ENCODE measurements at regions not wholly inside any gene's neighbourhood (a gene's known extent, or its start where the extent isn't known, plus 50 kb on each side); places are given as distances from the start of the nearest gene placed in this dataset.

DNA sequence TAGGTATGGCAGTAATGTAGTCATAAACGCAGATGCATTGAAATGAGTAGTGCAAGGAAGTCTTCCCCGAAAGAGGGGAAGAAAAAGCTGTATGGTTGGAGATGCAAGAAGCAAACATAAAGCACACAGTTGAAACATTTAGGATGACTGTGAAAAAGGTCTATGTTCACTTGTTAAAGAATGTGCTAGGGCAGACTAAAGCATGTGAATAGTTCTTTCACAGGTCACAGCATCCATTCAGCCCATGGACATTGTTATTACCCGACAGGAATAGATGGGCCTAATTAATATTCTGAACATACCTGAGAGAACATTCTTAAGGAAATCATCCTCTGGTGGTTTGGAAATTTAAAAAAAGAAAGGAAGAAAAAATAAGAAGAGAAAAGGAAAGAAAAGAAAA is 595.2 kb downstream of the ZIC1 start:
- POLR2A ChIA-PET: no interaction called here
- Histone ChIP-seq H3K4me2 (no peak overlapping the region), H3K4me1 (no peaks in the 10 kb centered on the region), H3K9me3 (no peaks in the 10 kb centered on the region), H3K4me3 (no peak overlapping the region), H3K27ac (no peak overlapping the region)
- no peak for TF ChIP-seq JUNB (IDR thresholded peaks at IDR 0.05)
- CTCF ChIA-PET: no interaction called here
- no peak for ATAC-seq
- DNase-seq (ENCODE audit: low read depth in 1 of 2, low spot score in 1 of 2): no peak
- 25% methylated on average over 3 of the region's 3 CpGs for WGBS (ENCODE audit: missing lambda C conversion rate)
- FAIRE-seq: no peak

DNA sequence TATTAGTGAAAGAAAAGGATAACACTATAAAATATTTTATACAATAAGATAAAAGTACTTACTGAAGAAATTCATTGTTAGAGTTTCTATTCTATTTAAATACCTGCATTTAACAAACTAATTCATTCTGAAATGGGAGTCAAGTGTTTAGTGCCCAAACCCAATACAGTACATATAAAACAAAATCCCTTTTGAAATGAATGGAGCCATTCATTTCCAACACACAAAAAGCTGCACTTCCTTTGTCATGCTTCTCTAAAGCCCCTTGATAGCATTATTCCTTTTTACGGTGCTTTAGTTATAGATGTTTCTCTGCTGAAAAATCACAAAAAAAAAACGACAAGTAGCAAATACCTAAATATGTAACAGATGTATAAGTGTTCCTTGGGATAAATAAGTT is 596.3 kb downstream of the ZIC1 start:
- ATAC-seq (no peak), FAIRE-seq (no peak), DNase-seq (ENCODE audit: low read depth in 1 of 2, low spot score in 1 of 2) (no peak)
- TF ChIP-seq POLR2AphosphoS2 (conservative IDR thresholded peaks at IDR 0.05; ENCODE audit: low read length) (no peak), ESRRA (IDR thresholded peaks at IDR 0.05; ENCODE audit: borderline replicate concordance, low read length) (no peak), CEBPB (IDR thresholded peaks at IDR 0.05) (no peak), MAZ (IDR thresholded peaks at IDR 0.05; ENCODE audit: borderline replicate concordance, low read depth, low read length) (no peak), HDAC2 (IDR thresholded peaks at IDR 0.05) (no peak), JUN (IDR thresholded peaks at IDR 0.05) (no peak), FOSL2 (IDR thresholded peaks at IDR 0.05) (no peak), FOSL2 (CRISPR knock-in tag; IDR thresholded peaks at IDR 0.05) (no peak), ZFP36 (IDR thresholded peaks at IDR 0.05; ENCODE audit: borderline replicate concordance, partially characterized antibody) (no peak), GATA3 (IDR thresholded peaks at IDR 0.05; ENCODE audit: borderline replicate concordance) (no peak), HEYL (CRISPR knock-in tag; IDR thresholded peaks at IDR 0.05) (no peak), NR3C1 (IDR thresholded peaks at IDR 0.05) (no peak), RNF2 (IDR thresholded peaks at IDR 0.05; ENCODE audit: borderline replicate concordance, low read depth) (no peak), KDM5A (IDR thresholded peaks at IDR 0.05) (no peak), EHMT2 (IDR thresholded peaks at IDR 0.05; ENCODE audit: low read depth) (no peak)
- TF ChIP-seq, protein P1, sequence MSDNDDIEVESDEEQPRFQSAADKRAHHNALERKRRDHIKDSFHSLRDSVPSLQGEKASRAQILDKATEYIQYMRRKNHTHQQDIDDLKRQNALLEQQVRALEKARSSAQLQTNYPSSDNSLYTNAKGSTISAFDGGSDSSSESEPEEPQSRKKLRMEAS (IDR thresholded peaks at IDR 0.05): no peak
- TF ChIP-seq, protein P2, sequence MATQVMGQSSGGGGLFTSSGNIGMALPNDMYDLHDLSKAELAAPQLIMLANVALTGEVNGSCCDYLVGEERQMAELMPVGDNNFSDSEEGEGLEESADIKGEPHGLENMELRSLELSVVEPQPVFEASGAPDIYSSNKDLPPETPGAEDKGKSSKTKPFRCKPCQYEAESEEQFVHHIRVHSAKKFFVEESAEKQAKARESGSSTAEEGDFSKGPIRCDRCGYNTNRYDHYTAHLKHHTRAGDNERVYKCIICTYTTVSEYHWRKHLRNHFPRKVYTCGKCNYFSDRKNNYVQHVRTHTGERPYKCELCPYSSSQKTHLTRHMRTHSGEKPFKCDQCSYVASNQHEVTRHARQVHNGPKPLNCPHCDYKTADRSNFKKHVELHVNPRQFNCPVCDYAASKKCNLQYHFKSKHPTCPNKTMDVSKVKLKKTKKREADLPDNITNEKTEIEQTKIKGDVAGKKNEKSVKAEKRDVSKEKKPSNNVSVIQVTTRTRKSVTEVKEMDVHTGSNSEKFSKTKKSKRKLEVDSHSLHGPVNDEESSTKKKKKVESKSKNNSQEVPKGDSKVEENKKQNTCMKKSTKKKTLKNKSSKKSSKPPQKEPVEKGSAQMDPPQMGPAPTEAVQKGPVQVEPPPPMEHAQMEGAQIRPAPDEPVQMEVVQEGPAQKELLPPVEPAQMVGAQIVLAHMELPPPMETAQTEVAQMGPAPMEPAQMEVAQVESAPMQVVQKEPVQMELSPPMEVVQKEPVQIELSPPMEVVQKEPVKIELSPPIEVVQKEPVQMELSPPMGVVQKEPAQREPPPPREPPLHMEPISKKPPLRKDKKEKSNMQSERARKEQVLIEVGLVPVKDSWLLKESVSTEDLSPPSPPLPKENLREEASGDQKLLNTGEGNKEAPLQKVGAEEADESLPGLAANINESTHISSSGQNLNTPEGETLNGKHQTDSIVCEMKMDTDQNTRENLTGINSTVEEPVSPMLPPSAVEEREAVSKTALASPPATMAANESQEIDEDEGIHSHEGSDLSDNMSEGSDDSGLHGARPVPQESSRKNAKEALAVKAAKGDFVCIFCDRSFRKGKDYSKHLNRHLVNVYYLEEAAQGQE (IDR thresholded peaks at IDR 0.05): no peak
- TF ChIP-seq, protein P3, sequence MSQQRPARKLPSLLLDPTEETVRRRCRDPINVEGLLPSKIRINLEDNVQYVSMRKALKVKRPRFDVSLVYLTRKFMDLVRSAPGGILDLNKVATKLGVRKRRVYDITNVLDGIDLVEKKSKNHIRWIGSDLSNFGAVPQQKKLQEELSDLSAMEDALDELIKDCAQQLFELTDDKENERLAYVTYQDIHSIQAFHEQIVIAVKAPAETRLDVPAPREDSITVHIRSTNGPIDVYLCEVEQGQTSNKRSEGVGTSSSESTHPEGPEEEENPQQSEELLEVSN (IDR thresholded peaks at IDR 0.05; ENCODE audit: borderline replicate concordance, low read depth): no peak
- TF ChIP-seq, protein P4, sequence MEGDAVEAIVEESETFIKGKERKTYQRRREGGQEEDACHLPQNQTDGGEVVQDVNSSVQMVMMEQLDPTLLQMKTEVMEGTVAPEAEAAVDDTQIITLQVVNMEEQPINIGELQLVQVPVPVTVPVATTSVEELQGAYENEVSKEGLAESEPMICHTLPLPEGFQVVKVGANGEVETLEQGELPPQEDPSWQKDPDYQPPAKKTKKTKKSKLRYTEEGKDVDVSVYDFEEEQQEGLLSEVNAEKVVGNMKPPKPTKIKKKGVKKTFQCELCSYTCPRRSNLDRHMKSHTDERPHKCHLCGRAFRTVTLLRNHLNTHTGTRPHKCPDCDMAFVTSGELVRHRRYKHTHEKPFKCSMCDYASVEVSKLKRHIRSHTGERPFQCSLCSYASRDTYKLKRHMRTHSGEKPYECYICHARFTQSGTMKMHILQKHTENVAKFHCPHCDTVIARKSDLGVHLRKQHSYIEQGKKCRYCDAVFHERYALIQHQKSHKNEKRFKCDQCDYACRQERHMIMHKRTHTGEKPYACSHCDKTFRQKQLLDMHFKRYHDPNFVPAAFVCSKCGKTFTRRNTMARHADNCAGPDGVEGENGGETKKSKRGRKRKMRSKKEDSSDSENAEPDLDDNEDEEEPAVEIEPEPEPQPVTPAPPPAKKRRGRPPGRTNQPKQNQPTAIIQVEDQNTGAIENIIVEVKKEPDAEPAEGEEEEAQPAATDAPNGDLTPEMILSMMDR (IDR thresholded peaks at IDR 0.05): no peak
- Histone ChIP-seq H3K4me1 (no peaks in the 10 kb centered on the region), H3K27ac (no peak overlapping the region), H3K9me3 (no peaks in the 10 kb centered on the region), H3K4me3 (no peak overlapping the region), H3K4me2 (no peak overlapping the region)
- ChIA-PET CTCF (no interaction called here), POLR2A (no interaction called here)
- WGBS (ENCODE audit: missing lambda C conversion rate): 48% methylated on average over 2 of the region's 2 CpGs

DNA sequence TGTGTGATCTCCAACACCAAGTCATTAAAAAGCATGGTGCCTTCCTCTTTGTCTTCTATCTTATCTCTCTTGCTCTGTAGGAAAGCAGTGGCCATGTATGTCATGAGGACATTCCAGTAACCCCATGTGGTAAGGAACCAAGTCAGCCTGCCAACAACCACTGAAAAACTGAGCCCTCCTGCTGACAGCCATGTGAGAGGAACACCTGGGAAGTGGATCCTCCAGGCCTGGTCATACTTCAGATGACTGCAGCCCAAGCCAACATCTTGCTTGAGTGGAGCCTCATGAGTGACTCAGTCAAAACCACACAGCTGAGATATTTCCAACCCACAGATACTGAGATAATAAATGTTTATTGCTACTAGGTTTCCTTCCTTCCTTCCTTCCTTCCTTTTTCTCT is 597.3 kb downstream of the ZIC1 start:
- Histone ChIP-seq H3K9me3 (no peaks in the 10 kb centered on the region), H3K4me2 (no peak overlapping the region), H3K4me1 (no peaks in the 10 kb centered on the region), H3K27ac (no peak overlapping the region), H3K4me3 (no peak overlapping the region)
- ChIA-PET CTCF (no interaction called here), POLR2A (no interaction called here)
- FAIRE-seq: no peak
- ATAC-seq: no peak
- DNase-seq (ENCODE audit: low read depth in 1 of 2, low spot score in 1 of 2): no peak
- TF ChIP-seq, protein P5, sequence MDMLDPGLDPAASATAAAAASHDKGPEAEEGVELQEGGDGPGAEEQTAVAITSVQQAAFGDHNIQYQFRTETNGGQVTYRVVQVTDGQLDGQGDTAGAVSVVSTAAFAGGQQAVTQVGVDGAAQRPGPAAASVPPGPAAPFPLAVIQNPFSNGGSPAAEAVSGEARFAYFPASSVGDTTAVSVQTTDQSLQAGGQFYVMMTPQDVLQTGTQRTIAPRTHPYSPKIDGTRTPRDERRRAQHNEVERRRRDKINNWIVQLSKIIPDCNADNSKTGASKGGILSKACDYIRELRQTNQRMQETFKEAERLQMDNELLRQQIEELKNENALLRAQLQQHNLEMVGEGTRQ (IDR thresholded peaks at IDR 0.05): no peak
- TF ChIP-seq CHD4 (IDR thresholded peaks at IDR 0.05; ENCODE audit: borderline replicate concordance): no peak
- TF ChIP-seq, protein P4 (IDR thresholded peaks at IDR 0.05): no peak
- TF ChIP-seq EHMT2 (IDR thresholded peaks at IDR 0.05; ENCODE audit: low read depth): no peak
- TF ChIP-seq, protein P3 (IDR thresholded peaks at IDR 0.05; ENCODE audit: borderline replicate concordance, low read depth): no peak
- no peak for TF ChIP-seq FOSB (CRISPR knock-in tag; IDR thresholded peaks at IDR 0.05)
- no peak for TF ChIP-seq BHLHE40 (IDR thresholded peaks at IDR 0.05; ENCODE audit: low read depth, low read length)
- TF ChIP-seq RCOR1 (IDR thresholded peaks at IDR 0.05; ENCODE audit: low read depth, low read length): no peak
- no peak for TF ChIP-seq ZFP36 (IDR thresholded peaks at IDR 0.05; ENCODE audit: borderline replicate concordance, partially characterized antibody)
- no peak for TF ChIP-seq GATA3 (IDR thresholded peaks at IDR 0.05; ENCODE audit: borderline replicate concordance)
- no peak for TF ChIP-seq JUN (IDR thresholded peaks at IDR 0.05)
- no peak for TF ChIP-seq FOSL2 (IDR thresholded peaks at IDR 0.05)
- TF ChIP-seq FOSL2 (CRISPR knock-in tag; IDR thresholded peaks at IDR 0.05): no peak
